GM19025 (cell line): ENCODE measurements at regions not wholly inside any gene's neighbourhood (a gene's known extent, or its start where the extent isn't known, plus 50 kb on each side); places are given as distances from the start of the nearest gene placed in this dataset.
"Not testable (repeated sequence)": the region's sequence is repeated elsewhere in the genome, so short reads cannot be mapped to it uniquely, and the experiment has no call there.

ENCODE experiments used
- ATAC-seq: cut with Tn5 transposase; IDR thresholded peaks from one replicate; pipeline ENCODE4 v1.9.1; 2021; ENCODE audit warnings: mild to moderate bottlenecking, low read depth, moderate library complexity; ENCODE audit not compliant: unreplicated experiment

DNA sequence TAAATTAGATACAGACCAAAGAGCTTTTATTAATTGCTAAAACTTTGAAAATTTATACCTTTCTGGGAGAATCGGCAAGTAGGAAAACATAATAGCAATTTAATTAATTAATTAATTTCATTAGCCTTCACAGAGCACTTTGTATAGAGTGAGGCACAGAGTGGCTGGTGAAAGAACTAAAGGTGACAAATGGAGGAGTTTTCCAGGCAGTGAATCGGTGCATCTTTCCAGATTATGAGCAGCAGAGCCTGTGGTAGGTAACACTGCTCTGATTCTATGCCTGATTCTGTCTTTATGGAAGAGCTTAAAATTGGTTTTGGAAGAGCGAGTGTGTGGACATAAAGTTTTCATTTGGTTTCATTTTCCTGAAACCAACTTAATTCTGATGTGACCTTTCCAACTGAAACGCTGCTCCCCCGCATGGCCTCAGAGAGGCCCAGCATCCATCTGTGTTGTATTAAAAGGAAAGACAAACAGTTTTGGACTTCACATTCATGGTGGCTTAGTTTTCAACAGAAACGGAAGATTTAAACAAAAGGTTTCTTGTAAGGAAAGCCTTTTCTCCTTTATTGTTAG lies 188.9 kb upstream of the RPS23 start:
- ATAC-seq, result no peak

DNA sequence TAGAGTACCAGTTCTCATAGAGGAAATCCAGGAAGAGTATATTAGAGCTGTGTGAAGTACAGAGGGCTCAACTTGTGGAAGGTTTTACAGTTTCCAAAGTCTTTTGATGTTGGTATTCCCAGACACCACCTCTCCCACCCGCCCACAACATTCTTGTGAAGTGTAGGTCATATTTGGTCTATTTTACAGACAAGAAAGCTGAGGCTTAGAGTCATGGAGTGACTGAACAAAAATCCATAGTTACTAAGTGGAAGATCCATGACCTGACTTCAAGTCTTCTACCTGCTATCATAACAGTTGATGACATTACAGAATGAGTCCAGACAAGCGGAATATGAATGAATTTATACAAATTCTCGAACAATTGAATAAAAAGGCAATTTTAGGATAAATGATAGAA lies 187.1 kb upstream of the RPS23 start:
- no peak for ATAC-seq

DNA sequence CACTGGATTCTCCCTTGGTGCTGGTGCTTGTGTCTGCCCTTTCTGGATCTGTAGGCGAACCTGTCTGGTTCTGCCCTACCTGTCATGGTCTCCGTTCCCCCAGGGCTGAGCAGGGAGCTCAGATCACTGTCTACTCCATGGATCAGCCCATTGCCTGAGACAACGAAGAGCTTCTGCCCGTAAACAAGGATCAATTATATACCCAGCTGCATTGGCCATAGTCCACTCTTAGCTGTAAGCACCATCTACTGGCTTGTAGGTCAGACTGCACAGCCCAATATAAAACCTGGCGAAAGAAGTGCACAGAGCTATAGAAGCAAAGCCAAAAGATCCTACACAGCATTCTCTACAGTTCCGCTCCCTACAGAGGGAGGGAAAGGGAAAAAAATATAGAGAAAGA lies 181.5 kb upstream of the RPS23 start:
- ATAC-seq, result no peak

DNA sequence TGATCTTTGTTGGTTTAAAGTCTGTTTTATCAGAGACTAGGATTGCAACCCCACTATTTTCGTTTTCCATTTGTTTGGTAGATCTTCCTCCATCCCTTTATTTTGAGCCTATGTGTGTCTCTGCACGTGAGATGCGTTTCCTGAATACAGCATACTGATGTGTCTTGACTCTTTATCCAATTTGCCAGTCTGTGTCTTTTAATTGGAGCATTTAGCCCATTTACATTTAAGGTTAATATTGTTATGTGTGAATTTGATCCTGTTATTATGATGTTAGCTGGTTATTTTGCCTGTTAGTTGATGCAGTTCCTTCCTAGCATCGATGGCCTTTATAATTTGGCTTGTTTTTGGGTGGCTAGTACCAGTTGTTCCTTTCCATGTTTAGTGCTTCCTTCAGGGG lies 177.2 kb upstream of the RPS23 start:
- not testable (repeated sequence) for ATAC-seq

DNA sequence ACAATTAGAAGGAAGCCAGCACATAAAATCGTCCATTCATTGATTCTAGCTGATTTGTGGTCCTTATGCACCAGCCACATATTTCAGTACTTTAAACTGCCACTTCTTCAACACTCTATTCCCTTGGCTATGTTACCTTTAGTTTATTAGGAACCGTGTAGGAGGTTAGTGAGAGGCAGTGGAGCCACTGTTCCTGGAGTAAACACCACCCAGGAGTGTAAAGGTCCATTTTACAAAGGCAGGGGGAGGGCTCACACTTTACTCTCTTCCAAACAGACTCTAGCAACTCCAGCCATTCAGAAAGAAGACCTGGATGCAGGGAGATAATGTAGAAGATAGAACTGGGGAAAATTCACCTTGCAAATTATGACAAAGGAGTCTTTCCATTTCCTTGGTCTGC lies 170.2 kb upstream of the RPS23 start:
- ATAC-seq, result no peak

DNA sequence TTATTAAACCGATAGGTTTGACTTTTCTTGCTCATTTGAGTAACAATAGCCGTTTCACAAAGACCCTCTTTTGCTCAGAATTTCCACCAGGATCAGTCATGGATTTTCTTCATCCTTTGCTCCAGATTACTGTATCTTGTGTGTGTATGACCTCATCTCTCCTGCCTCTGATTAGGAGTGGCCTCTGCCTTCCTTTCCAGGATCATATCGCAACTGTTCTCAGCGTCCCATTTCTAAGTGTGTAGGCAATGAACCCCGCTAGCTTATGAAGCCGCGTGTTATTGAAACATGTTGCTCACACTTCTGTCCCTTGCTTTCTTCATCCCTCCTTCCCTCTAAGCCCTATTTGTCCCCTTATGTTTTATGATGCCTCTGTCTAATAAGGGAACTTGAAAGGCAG lies 169.8 kb upstream of the RPS23 start:
- ATAC-seq, result no peak

DNA sequence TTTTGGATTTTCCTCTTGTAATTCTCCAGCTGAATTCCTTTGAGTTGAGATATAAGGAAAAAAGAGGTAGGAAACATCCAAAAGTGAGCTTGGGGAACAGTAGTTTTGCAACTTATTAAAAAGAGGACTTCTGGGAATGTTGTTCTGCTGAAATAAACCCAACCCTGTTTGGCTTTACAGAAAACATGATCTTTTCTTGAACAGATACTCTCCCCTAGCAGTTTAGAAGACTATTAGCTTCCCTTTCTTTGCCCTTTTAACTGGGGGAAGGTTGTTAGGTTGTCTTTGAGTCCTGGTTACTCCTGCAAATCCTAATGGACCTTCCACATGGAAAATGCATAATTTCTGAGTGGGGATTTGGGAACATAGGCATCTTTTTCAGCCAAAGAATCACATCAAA lies 168.7 kb upstream of the RPS23 start:
- no peak for ATAC-seq

DNA sequence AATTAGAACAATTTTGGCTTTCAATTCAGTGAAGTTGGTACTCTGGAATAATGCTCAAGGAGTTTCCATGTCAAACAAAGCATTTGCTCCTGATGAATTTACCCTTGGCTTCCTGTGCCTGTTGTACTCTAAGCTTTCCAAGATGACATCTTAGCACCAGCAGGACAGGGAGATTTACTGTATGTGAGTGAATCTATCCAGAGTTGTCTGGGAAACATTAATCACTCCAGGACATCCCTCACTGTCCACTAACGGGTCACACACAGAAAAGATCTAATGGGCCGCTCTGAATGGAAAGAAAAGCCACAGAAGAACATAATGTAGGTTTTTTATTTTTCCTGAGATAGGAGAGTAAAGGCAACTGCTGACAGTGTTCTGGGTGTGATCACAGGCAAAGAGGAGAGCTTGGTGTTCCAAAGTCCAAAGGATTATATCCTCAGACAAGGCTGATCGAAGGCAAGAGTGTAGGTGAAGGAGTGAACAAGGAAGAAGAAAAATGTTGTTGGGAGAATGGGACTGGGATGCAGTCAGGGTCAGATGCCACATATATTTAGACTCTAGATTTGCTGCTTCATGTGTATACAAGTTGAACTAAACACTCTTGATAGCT lies 167.7 kb upstream of the RPS23 start:
- no peak for ATAC-seq

DNA sequence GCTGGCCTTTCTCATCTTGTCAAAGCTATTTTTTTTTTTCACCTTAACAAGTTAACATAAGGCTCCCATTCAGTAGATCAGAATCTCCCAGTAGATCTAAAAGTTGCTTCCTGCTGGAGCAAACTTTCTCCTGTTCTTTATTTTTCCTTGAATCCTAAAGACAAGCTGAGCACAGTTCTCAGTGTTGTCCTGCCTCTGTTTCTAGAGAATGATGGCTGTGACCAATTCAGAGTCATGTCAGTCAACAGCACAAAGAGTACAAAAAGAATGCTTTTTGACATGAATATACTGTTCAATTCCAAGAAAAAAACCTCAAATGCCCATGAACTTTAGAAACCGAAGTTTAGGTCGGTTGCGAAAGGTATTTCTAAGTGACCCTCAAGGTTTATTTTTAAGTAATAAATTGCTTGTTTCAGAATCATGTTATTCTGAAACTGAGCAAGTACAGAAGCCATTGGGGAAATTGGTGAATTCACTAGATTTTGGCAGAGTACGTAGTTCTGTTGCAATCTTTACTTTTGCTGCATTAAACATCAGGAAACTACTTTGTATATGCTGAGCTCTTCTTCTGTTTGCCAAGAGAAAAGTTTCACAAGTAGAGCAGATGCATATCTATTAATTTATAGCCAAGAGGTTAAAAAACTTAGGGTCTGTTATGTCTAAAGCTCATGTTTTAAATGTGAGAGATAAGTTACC lies 161.7 kb upstream of the RPS23 start:
- ATAC-seq, result no peak

DNA sequence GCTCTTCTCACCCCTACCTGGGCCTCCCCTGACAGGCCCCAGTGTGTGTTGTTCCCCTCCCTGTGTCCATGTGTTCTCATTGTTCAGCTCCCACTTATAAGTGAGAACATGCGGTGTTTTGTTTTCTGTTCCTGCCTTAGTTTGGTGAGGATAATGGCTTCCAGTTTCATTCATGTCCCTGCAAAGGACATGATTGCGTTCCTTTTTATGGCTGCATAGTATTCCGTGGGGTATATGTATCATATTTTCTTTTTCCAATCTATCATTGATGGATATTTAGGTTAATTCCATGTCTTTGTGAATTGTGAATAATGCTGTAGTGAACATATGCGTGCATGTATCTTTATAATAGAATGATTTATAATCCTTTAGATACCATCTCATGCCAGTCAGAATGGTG lies 159.4 kb upstream of the RPS23 start:
- ATAC-seq, result not testable (repeated sequence)

DNA sequence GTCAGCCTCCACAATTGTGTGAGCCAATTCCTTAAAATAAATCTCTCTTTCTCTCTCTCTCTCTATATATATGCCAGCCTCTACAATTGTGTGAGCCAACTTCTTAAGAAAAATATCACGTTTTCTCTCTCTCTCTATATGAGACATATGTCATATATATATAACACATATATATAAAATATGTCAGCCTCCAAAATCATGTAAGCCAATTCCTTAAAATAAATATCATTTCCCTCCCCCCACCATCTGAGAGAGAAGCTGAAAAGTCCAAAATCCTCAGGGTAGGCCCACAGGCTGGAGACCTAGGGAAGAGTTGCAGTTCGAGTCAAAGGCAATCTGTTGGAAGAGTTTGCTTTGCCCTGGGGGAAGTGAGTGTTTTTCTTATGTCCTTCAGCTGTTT lies 158.1 kb upstream of the RPS23 start:
- no peak for ATAC-seq

DNA sequence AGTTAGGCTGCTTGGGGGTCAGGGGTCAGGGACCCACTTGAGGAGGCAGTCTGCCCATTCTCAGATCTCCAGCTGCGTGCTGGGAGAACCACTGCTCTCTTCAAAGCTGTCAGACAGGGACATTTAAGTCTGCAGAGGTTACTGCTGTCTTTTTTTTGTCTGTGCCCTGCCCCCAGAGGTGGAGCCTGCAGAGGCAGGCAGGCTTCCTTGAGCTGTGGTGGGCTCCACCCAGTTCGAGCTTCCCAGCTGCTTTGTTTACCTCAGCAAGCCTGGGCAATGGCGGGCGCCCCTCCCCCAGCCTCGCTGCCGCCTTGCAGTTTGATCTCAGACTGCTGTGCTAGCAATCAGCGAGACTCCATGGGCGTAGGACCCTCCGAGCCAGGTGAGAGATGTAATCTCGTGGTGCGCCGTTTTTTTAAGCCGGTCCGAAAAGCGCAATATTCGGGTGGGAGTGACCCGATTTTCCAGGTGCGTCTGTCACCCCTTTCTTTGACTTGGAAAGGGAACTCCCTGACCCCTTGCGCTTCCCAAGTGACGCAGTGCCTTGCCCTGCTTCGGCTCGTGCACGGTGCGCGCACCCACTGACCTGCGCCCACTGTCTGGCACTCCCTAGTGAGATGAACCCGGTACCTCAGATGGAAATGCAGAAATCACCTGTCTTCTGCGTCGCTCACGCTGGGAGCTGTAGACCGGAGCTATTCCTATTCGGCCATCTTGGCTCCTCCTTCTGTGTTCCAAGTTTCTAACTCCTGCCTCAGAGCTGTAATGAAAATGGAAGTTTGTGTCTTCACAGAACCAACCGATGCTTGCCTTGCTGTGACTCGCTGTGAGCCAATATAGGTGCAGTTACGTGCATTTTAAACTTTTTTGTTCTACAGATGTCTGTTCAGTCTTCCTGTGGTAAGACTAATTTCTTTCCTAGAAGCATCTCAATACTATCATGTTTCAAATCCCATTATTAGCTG lies 156.8 kb upstream of the RPS23 start:
- ATAC-seq, result not testable (repeated sequence)

DNA sequence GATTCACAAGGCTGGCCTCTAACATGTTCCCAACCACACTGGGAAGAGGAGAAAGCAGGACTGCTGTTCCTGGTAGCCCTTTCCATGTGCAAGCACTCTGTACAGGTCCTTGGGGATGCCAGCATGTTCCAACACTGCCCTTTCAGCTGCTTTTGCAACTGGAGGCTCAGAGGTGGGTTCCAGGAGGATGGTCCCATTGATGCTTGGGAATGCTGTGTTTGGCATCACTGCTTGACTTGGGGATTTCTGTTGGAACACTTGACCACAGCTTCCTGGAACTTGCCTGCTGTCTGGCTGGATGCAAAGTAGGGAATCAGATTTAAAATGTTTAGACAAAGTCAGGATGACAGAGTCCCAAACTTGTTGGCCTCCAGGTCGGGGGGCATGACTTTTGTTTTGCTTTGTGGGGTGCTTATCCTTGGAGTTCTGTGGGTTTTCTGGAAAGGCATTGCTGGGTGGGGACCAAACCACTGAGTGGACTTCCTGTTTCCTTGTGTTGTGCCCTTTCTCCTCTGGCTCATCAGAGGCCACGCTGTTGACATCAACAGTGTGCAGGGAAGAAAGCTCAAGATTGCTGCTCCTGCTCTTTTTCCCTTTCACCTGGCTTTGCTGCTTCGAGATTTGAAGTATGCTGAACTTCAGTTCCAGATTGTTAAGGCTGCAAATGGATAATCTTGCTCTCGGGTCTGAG lies 148.5 kb upstream of the RPS23 start:
- no peak for ATAC-seq

DNA sequence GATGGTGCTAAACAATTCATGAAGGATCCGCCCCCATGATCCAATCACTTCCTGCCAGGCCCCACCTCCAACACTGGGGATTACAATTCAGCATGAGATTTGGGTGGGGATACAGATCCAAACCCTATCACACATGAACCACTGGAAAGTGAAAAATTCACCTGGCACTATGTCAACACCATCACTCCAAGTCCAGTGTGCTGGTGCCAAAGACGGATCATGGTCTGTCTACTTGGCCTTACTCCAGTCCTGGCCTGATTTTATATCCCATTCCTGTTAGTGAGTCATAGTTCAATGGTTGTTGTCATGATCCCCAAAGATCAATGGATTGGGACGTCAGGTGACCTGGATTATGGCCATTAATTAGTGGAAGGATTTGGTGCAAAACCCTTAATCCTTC lies 147.4 kb upstream of the RPS23 start:
- ATAC-seq, result no peak

DNA sequence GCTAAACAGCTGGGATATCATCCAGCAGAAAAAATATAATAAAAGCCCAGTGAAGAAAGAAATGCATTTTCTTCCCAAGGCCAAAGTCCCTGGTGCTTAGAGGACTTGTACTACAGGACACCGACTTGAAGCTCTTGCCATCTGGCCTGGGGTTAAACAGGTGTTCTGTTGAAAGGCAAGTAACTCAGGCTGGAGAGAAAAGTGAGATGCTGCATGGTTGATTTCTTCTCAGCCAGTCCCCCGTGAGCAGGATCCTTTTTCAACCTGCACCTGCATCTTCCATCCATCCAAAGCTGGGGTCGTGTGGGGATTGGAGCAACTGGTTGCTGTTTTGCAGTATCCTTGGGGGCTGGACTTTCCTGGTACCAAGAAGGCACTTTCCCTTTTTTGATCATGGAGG lies 146.1 kb upstream of the RPS23 start:
- no peak for ATAC-seq

DNA sequence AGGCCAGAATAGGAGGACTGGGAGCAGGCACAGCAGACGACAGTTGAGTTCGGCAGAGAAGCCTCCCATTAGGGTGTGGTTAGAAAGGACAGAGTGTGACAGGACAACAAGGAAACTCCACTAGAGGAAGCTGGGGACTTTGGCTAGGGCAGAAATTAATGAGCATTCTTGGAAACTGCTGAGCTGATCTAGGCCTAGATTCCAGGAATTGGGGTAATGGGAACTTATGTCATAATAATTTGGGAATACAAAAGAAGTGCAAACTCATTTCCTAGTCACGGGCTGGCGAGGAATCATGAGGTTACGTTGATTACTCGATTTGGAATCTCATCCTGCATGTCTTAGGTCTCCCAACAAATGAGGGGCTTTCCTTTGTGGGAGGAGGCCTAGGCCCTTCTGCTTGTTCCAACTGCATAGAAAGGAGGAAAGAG lies 144.6 kb upstream of the RPS23 start:
- no peak for ATAC-seq

DNA sequence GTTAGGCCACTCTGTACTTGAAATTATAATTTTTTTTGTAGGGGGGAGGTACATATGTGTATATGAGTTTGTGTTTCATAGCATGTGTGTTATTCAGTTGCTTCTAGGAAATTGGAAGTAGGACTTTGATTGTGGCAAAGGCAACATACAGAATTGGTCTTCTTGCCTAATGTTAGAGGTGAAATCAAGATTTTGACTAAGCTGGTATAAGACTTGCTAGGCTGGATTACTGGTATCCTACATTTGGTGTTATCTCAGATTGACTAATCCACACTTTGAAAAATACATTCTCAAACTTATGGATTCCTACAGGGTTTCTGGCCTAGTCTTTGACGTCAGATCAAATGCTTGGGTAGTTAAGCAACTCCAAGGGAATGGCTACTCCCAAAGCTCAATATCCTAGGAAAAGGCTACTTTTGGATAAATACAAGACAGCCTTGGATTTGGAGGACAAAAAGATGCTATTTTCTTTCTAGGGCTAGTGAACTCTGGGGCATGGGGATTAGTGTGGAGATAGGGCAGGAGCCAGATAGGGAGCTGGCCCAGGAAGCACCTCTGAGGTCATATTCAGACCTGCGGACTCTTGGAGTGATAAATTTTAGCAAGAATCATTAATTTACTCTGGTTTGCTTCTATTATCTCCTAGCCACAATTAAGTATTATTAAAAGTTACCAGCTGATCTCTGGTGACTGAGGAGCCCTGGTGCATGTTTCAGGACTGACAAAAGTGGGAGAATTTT lies 144.0 kb upstream of the RPS23 start:
- no peak for ATAC-seq

DNA sequence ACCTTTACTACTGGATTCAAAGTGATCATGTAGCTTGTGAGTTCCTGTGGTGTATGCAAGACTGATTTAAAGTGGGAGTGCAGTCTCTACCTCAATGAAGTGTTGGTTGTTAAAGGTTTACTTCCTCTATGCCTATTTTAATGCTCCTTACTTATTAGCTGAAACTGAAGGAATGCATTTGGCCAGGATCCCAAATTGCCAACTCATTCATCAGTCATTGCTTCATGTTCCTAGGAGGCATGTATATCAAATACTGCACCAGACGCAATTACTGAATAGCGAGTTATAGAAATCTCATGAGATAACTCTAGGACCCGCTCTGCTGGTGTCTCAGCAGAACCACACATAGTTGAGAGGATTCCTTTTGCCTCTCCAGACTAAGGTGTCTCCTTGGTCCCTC lies 143.0 kb upstream of the RPS23 start:
- no peak for ATAC-seq

DNA sequence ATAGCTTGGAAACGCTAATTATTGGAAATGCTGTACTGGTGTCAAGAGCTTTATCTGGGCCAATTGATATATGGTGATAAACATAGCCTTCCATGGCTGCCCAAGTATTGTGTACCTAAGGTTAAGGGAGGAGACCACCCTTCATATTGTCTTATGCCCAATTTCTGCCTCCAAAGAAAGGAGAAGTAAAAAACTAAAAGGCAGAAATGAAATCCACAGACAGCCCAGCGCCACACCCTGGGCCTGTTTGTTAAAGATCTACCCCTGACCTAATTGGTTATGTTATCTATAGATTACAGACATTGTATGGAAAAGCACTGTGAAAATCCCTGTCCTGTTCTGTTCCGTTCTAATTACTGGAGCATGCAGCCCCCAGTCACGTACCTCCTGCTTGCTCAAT lies 142.4 kb upstream of the RPS23 start:
- ATAC-seq, result not testable (repeated sequence)
